ENCODE measurements at regions not wholly inside any gene's neighbourhood (a gene's known extent, or its start where the extent isn't known, plus 50 kb on each side); places are given as distances from the start of the nearest gene placed in this dataset.

DNA sequence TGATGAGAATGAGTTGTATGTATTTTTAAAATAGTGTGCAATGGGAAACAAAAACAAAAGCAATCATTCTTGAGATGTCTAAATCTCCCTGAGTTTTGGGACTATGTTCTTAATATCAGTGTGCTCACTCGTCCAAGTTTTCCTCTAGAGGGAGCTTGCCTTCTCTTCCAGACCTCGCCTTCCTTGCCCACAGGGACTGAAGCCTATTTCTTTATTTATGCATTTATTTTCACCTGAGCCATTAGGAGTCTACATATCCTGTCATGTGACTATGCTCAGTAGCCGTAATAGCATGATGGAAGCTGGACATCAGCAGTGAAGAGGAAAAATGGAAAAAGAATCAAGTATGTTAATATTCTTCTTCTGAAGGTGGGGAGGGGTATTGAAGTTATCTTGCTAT lies 131.2 kb downstream of the SH3BGRL2 start:
- H3K27ac ChIP-seq: no peak overlapping the region
- H3K4me3 ChIP-seq (IDR thresholded peaks at IDR 0.05; ENCODE audit: insufficient read depth, low read depth, low read length): no peak overlapping the region
- H4K20me1 ChIP-seq (ENCODE audit: insufficient read depth): no peaks in the 10 kb centered on the region
- no peak overlapping the region for H3K9ac ChIP-seq
- TF ChIP-seq, protein P1, sequence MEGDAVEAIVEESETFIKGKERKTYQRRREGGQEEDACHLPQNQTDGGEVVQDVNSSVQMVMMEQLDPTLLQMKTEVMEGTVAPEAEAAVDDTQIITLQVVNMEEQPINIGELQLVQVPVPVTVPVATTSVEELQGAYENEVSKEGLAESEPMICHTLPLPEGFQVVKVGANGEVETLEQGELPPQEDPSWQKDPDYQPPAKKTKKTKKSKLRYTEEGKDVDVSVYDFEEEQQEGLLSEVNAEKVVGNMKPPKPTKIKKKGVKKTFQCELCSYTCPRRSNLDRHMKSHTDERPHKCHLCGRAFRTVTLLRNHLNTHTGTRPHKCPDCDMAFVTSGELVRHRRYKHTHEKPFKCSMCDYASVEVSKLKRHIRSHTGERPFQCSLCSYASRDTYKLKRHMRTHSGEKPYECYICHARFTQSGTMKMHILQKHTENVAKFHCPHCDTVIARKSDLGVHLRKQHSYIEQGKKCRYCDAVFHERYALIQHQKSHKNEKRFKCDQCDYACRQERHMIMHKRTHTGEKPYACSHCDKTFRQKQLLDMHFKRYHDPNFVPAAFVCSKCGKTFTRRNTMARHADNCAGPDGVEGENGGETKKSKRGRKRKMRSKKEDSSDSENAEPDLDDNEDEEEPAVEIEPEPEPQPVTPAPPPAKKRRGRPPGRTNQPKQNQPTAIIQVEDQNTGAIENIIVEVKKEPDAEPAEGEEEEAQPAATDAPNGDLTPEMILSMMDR (conservative IDR thresholded peaks at IDR 0.05; ENCODE audit: low read depth, low read length): no peak
- no peaks in the 10 kb centered on the region for H3K79me2 ChIP-seq (ENCODE audit: insufficient read depth, low read depth)
- H3K4me1 ChIP-seq (ENCODE audit: low read depth, poor library complexity, severe bottlenecking): no peaks in the 10 kb centered on the region
- H3K36me3 ChIP-seq (ENCODE audit: insufficient read depth): no peaks in the 10 kb centered on the region
- no peaks in the 10 kb centered on the region for H3K27me3 ChIP-seq (ENCODE audit: insufficient read depth, low read depth)
- H2AFZ ChIP-seq (ENCODE audit: low read depth): no peak overlapping the region
- no peak overlapping the region for H3K4me2 ChIP-seq

DNA sequence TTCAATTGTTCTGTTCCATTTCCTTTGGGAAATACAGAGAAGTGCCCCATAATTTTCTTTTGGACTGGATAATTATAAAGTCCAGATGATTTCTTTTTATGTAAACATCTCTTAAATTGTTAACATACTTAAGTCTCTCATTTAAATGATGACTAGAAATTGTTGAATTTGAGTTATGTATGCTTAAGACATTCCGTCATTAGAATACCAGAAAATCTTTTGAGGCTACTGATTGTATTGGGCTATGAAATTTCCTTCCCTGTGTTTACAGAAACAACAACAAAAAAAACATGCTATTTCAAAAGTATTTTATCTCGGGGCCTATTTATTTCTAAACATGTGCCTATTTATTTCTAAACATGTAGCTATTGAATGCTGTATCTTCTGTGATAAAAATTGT lies 125.4 kb downstream of the SH3BGRL2 start:
- no peak overlapping the region for H3K9ac ChIP-seq
- no peaks in the 10 kb centered on the region for H4K20me1 ChIP-seq (ENCODE audit: insufficient read depth)
- H3K36me3 ChIP-seq (ENCODE audit: insufficient read depth): no peaks in the 10 kb centered on the region
- TF ChIP-seq, protein P1 (conservative IDR thresholded peaks at IDR 0.05; ENCODE audit: low read depth, low read length): no peak
- no peak overlapping the region for H3K27ac ChIP-seq
- no peaks in the 10 kb centered on the region for H3K27me3 ChIP-seq (ENCODE audit: insufficient read depth, low read depth)
- H3K4me3 ChIP-seq (IDR thresholded peaks at IDR 0.05; ENCODE audit: insufficient read depth, low read depth, low read length): no peak overlapping the region
- H2AFZ ChIP-seq (ENCODE audit: low read depth): no peak overlapping the region
- no peak overlapping the region for H3K4me2 ChIP-seq
- no peaks in the 10 kb centered on the region for H3K79me2 ChIP-seq (ENCODE audit: insufficient read depth, low read depth)
- H3K4me1 ChIP-seq (ENCODE audit: low read depth, poor library complexity, severe bottlenecking): no peaks in the 10 kb centered on the region

DNA sequence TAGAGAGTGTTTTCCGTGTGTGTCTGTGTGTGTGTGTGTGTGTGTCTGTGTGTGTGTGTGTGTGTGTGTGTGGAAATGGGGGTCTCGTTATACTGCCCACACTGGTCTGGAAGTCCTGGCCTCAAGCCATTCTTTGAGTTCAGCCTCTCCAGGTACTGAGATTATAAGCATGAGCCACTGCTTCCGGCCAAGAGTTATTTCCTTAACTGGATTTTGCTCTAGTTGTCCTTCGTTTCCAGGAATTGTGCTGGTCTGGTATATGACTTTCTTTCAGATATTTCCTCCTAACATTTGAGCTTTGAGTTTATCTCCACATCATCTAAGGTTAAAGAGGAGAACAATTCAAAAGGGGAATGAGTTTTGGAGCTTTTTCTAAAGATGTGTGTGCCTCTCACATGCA lies 124.8 kb downstream of the SH3BGRL2 start:
- Histone ChIP-seq H3K4me3 (IDR thresholded peaks at IDR 0.05; ENCODE audit: insufficient read depth, low read depth, low read length) (no peak overlapping the region), H3K27ac (no peak overlapping the region), H3K9ac (no peak overlapping the region), H2AFZ (ENCODE audit: low read depth) (no peak overlapping the region), H3K4me1 (ENCODE audit: low read depth, poor library complexity, severe bottlenecking) (no peaks in the 10 kb centered on the region), H4K20me1 (ENCODE audit: insufficient read depth) (no peaks in the 10 kb centered on the region), H3K36me3 (ENCODE audit: insufficient read depth) (no peaks in the 10 kb centered on the region), H3K4me2 (no peak overlapping the region), H3K79me2 (ENCODE audit: insufficient read depth, low read depth) (no peaks in the 10 kb centered on the region), H3K27me3 (ENCODE audit: insufficient read depth, low read depth) (no peaks in the 10 kb centered on the region)
- TF ChIP-seq, protein P1 (conservative IDR thresholded peaks at IDR 0.05; ENCODE audit: low read depth, low read length): no peak

Measured in KMS-11 (cell line).